ENCODE measurements at regions not wholly inside any gene's neighbourhood (a gene's known extent, or its start where the extent isn't known, plus 50 kb on each side); places are given as distances from the start of the nearest gene placed in this dataset.

DNA sequence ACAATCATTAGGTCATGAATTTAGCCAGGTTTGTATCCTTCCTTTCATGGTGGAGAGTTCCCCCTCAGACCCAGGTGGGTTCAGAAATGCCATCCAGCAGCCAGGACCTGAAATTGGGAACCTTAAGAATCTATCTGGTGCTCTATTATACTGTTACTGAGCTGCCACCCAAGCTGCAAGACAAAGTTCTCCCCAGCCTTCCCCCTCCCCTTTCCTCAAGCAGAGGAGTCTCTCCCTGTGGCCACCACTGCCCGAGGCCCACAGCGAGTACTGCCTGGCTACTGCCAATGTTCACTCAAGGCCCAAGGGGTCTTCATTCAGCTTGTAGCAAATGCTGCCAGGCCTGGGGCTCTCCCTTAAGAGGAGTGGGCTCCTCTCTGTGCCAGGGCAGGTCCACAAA is 133.8 kb downstream of the TMEM38B start:
- DNase-seq (ENCODE audit: low read depth) = no peak

DNA sequence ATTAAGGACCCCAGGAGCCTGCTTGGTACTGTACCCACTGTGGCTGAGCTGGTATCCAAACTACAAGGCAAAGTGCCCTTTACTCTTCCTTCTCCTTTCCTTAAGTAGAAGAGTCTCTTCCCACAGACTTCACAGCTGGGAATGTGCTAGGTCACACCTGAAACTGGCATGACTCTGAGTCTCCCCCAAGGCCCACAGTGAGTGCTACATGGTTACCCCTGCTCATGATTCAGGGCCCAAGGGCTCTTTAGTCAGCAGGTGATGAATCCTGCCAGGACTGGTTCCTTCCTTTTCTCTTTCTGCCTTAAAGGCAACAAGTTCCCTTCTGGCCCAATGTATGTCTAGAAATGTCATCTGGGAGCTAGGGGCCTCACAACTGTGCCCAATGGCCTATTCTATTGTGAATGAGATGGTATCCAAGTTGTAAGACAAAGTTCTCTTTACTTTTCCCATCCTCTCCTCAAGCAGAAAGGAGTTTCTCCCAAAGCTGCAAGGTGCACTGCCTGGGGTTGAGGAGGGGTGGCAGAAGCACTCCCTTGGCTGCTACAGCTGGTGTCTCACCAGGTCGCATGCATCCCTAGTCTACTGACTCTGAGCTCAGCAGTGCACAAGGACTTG is 134.4 kb downstream of the TMEM38B start:
- DNase-seq (ENCODE audit: low read depth) = no peak

DNA sequence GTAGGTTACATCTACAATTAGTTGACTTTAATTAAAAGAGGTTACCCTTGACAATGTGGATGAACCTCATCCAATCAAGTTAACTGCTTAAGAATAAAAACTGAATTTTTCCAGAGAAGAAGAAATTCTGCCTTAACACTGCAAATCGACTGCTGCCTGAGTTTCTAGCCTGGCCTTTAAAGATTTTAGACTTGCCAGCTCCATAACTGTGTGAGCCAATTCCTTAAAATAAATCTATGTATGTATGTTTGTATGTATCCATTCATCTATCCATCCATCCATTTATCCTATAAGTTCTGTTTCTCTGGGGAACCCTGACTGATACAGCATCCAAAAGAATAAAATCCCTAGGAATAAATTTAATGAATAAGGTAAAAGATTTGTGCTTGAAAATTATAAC is 136.1 kb downstream of the TMEM38B start:
- no peak for DNase-seq (ENCODE audit: low read depth)

DNA sequence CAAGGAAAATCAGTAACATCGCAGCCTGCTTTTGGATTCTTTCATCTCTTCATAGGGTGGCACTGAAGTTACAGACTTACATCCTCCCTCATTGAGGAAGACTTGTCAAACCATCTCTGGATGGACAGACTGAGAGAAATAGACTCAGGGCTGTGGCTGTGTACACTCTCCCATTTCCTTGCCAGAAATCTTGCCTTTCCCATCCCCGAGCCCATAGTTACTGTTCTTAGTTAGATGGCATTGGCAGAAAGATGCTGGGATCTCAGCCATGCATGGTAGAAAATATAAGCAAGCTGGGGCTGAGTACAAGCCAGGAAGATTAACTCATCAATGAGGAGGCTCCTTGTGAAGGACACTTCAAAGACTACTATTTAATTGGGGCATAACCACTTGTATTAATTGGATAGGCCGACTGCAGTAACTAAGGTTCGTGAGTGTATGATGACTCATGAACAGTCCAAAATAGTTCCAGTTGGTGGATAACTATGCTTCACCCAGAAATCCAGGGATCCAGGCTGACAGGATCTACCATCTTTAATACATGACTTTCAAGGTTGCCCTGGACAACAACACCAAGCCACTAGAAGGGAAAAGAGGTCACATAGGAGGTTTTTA is 137.9 kb downstream of the TMEM38B start:
- DNase-seq (ENCODE audit: low read depth) = no peak

GRCh38 chr9:105833271-105833975 is 139.1 kb downstream of the TMEM38B start:
- no peak for DNase-seq (ENCODE audit: low read depth)

DNA sequence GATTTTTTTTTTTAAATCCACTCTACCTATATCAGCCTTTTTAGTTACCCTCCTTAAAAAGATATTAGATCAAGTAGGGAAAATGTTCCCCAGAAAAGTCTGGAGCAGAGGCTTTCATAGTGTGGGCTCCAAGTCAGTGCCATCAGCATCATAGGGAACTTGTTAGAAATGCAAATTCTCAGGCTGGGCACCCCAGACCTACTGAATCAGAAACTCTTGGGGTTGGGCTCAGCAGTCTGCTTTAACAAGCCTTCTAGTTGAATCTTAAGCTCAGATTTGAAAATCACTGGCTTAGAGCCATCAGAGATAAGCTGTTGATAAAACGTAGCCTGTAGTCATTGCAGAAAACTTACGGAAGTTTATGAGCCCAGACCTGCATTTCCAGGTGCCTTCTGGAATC is 140.1 kb downstream of the TMEM38B start:
- DNase-seq (ENCODE audit: low read depth) = no peak

DNA sequence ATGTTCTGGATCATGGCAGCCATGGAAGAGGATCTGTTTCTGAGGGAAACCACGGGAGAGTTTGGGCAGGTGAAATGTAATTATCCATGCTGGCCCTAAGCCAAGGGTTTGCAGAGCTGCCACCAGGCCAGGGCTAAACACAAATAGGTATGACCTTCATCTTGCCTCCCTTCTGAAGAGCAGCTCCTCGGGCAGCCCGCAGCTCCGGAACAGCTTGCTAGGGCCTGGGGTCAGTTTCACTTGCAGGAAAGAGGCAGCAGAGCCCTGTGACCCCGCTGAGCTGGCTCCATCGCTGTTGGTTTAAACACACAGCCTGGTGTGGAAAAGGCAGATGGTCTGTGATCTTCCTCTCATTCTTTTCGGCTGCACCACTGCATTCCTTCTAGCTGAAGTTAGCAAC is 141.4 kb downstream of the TMEM38B start:
- DNase-seq (ENCODE audit: low read depth) = no peak

- DNase-seq (ENCODE audit: low read depth) = no peak
Measured at GRCh38 chr9:105836936-105837660, 142.8 kb downstream of the TMEM38B start.

- no peak for DNase-seq (ENCODE audit: low read depth)
Measured at GRCh38 chr9:105841562-105841961, 147.2 kb downstream of the TMEM38B start.

- DNase-seq (ENCODE audit: low read depth) = peak; percentile 3
Measured at GRCh38 chr9:105842023-105842644, 147.8 kb downstream of the TMEM38B start.

DNA sequence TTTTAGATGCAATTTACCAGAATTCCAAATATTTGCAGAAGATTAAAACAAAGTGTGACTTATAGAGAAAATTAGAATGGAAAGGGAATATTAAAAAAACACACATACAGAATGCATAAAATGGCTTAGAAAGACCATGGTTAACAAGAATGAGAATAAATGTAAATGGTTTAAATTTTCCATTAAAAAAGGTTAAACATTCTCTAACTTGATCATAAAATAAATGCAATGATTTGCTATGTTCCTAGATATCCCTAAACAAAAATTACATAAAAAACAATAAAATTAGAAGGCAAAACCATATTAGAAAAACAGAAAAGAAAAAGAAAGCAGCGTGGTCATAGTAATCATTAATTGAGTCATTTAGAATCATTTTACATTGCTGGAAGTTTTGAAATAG is 152.5 kb downstream of the TMEM38B start:
- DNase-seq (ENCODE audit: low read depth) = no peak

DNA sequence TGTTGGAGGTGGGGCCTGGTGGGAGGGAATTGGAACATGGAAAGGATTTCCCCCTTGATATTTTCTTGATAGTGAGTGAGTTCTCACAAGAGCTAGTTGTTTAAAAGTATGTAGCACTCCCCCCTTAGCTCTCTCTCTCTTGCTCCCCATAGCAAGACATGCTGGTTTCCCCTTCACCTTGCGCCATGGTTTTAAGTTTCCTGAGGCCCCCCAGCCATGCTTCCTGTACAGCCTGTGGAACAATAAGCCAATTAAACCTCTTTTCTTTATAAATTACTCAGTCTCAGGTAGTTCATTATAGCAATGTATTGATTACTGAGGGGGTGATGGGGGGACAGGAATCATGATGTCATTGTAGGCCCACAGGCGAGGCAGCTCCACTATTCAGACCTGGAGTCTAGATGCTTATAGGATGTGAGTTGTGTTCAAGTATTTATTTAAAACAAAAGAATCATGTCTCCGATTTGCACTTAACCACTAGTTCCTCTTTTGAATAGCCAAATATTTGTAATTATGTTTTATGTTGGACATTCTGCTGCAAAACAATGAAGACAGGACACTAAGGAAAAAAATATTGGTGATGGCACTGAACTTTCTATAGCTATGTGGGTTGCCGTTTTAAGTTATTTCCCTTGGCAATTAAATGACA is 156.6 kb downstream of the TMEM38B start:
- no peak for DNase-seq (ENCODE audit: low read depth)

GRCh38 chr9:105854026-105854782 is 159.9 kb downstream of the TMEM38B start:
- DNase-seq (ENCODE audit: low read depth) = no peak

GRCh38 chr9:105854783-105855724 is 160.7 kb downstream of the TMEM38B start:
- no peak for DNase-seq (ENCODE audit: low read depth)

DNA sequence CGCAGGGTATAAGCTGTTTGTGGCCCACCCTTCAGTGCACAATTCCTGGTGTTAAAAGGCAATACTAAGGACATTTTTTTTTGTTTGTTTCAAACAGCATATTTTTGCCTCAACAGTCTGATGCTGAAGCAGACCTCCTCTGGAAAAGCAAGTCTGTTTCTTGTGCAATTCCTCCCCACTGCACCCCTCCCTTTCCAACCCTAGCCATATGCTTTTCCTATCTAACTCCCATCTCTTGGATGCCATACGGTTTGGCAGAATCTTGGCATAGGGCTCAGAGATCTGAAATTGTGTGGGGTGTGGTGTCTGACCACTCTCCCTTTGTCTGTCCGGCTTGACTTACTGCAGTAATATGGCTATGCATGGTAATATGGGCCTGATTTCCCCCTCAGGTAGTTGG is 161.6 kb downstream of the TMEM38B start:
- DNase-seq (ENCODE audit: low read depth) = no peak

DNA sequence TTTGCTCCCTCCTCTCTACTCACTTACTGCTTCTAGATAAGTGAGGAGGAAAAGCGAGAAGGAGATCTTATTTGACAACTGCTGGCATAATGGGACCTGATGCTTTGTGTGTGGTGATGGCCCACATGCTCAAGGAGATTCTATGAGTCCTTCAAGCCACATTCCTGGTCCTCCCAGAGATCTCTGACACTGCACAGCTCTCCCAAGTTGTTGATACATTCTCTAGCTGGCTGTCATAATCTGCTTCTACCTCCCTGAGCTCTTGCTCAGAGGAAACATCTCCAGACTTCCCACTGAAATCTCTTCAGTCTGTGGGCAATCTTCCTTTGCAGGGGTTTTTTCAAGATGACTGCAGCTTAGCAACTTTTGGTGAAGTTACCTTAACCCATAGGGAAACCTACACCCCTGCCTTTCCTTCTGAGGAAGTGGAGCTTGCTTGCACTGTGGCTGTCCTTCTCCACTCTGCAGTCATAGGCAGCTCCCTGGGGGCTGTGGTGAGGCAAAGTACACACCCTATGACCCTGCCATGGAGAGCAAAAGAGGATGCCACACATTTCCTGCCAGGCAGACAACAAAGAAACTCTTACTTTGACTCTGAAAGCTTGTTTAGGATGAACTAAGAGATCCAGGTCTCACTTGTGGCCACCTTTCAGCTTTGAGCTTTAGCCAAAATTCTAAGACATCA is 163.8 kb downstream of the TMEM38B start:
- no peak for DNase-seq (ENCODE audit: low read depth)

DNA sequence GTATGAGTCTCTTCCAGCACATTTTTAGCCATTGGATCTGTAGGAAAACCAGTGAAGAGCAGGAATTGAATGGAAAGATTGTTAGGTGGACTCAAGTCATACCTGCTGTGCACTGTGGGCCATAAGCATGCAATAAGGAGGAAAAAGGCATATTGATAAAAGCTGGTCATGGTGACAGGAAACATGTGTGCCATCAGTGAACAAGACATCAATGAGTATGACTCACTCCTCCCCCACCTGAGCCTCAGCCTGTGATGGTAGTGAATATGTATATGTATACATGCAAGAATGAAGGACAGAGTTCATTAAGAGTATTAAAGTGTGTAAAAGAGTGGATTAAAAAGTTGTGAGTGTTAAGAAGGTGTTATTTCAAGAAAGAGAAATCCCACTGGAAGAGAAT is 164.5 kb downstream of the TMEM38B start:
- no peak for DNase-seq (ENCODE audit: low read depth)

GRCh38 chr9:105859428-105860091 is 165.2 kb downstream of the TMEM38B start:
- no peak for DNase-seq (ENCODE audit: low read depth)

GRCh38 chr9:105860516-105860915 is 166.2 kb downstream of the TMEM38B start:
- DNase-seq (ENCODE audit: low read depth) = no peak

Measured in GM04503 (cell line).